ENCODE measurements at regions not wholly inside any gene's neighbourhood (a gene's known extent, or its start where the extent isn't known, plus 50 kb on each side); places are given as distances from the start of the nearest gene placed in this dataset.
"Not testable (repeated sequence)": the region's sequence is repeated elsewhere in the genome, so short reads cannot be mapped to it uniquely, and the experiment has no call there.

DNA sequence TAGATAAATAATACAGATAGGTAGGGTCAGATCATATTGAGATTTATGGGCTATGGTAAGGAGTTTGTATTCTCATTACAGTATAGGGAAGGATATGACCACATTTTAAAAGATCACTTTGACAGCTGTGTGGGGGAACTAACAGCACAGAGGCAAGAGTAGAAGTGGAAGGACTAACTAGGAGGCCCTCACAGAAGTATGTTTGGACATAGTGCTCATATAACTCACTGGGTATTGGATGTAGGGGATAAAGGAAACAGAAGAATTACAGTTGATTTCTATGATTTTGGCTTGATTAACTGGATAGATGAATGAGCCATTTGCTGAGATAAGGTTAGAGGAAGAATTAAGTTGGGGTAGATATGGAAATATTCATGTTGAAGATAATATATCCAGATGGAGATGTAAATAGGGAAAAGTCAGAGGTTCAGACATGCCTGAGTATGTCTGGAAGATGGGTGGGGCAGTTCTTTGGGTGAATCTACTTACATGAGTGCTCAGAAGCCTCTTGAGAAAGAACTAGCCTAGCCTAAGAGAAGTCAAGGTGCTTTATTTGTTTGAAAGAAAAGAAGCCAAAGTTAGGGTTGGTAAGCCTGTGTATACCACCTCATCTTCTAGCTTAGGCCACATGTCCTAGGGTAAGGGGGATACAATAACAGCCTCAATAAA, 133.4 kb downstream of the NDFIP2 start:
- TF ChIP-seq CTCF (IDR thresholded peaks at IDR 0.05; ENCODE audit: low read depth, low read length): no peak
- H3K4me3 ChIP-seq (ENCODE audit: low read depth, low read length): no peak overlapping the region
- H3K4me1 ChIP-seq: no peaks in the 10 kb centered on the region
- H3K9me3 ChIP-seq: no peaks in the 10 kb centered on the region; the same call in 1 of the 2 replicates
- DNase-seq: no peak
- no peaks in the 10 kb centered on the region for H3K27me3 ChIP-seq
- no peaks in the 10 kb centered on the region for H3K36me3 ChIP-seq

DNA sequence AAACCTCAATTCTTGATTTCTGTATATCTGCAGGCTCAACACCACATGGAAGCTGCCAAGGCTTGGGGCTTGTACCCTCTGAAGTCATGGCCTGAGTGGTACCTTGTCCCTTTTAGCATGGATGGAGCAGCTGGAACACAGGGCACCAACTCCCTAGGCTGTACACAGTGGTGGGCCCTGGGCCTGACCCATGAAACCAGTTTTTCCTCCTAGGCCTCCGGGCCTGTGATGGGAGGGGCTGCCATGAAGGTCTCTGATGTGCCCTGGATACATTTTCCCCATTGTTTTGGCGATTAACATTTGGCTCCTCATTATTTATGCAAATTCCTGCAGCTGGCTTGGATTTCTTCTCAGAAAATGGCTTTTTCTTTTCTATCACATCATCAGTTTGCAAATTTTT, 131.6 kb downstream of the NDFIP2 start:
- no peak for TF ChIP-seq CTCF (IDR thresholded peaks at IDR 0.05; ENCODE audit: low read depth, low read length)
- no peak for DNase-seq
- no peaks in the 10 kb centered on the region for H3K36me3 ChIP-seq

GRCh38 chr13:79607895-79608294, 126.9 kb downstream of the NDFIP2 start:
- H3K27me3 ChIP-seq; H3K9me3 ChIP-seq; H3K36me3 ChIP-seq; H3K4me3 ChIP-seq (ENCODE audit: low read depth, low read length); H3K4me1 ChIP-seq; DNase-seq: not testable (repeated sequence)

More for the DNA sequence above, 131.6 kb downstream of the NDFIP2 start:
- no peaks in the 10 kb centered on the region; the same call in 1 of the 2 replicates for H3K9me3 ChIP-seq
- H3K27me3 ChIP-seq: no peaks in the 10 kb centered on the region
- H3K4me3 ChIP-seq (ENCODE audit: low read depth, low read length): no peak overlapping the region
- H3K4me1 ChIP-seq: no peaks in the 10 kb centered on the region

All from BE2C (cell line).